NCI-H510A treated with DMSO at 0.1 percent for 48 hours (cell line): ENCODE measurements at regions not wholly inside any gene's neighbourhood (a gene's known extent, or its start where the extent isn't known, plus 50 kb on each side); places are given as distances from the start of the nearest gene placed in this dataset.

Experiments
- DNase-seq: peaks from one replicate; lab custom pipeline; 2025; lab: John Stamatoyannopoulos, UW

- no peak for DNase-seq
Measured at GRCh38 chr14:97210202-97210601, 413.0 kb downstream of the VRK1 start.

DNA sequence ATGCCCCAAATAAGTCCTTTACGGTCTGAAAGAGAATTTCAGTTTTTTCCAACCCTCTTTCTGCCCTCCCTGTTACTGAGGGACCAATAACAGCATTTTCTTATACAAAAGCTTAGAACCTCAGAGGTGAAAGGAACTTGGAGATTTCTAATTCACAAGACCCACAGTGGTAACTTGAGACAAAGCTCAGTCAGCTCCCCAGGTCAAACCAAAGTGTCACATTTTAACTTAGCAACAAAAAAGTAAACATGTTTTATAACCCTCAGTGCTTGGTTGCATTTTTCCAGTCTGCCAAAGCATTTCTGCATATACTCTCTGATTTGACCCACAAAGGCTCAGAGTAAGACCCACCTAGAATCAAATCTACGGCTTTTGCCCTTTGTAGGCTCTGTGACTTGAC is 415.2 kb downstream of the VRK1 start:
- no peak for DNase-seq

DNA sequence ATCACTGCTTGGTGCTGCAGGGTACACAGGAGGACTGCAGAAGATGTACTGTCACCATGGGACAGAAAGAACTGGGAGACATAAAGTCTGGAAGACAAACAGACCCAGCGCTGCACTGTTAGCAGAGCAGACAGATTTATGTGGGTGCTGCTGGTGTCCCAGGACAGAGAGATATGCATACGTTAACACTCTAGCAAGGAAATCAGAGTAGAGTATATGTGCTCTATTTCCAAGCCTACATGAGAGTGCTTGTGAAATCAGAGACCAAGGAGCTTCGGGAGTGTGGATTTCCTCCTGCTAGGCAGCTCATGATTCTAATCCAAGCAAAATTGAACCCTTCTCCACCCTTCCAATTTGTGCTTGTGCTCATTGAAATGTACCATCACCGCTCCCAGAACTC is 416.5 kb downstream of the VRK1 start:
- DNase-seq: no peak

GRCh38 chr14:97215263-97215969 is 418.2 kb downstream of the VRK1 start:
- DNase-seq: no peak

DNA sequence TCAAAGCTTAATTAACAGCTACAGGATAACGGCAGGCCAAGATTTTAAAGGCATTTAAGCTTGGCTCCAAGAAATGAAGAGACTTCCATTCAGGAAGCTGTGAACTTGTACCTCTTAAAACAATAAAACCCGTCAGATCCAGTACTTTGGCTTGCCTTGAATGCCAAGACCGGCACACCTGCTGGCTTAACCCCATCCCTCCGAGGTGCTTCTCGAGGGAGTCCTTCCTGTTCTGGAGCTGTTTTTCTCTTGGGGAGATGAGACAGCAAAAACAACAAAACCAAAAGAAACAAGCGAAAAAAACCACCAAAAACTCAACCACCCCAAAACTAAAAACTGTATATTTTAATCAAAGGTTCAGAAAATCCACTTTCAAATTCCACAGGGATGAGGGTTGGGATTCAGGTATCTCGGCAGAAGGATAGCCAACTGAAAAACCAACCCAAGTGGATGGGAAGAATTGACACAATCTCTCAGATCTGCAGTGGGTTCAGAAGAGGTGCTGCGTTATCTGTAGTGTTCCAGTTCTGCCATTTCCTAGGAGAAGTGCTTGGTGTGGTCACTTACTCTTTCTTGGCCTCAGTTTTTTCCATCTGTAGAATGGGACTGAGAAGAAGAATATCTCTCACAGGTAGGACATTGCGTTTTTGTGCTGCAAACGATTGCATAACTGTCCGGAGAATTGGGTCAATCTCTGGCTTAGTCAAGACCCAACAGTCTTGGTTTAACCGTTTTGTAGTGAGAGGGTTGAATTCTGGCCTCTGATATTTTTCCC is 420.1 kb downstream of the VRK1 start:
- no peak for DNase-seq

DNA sequence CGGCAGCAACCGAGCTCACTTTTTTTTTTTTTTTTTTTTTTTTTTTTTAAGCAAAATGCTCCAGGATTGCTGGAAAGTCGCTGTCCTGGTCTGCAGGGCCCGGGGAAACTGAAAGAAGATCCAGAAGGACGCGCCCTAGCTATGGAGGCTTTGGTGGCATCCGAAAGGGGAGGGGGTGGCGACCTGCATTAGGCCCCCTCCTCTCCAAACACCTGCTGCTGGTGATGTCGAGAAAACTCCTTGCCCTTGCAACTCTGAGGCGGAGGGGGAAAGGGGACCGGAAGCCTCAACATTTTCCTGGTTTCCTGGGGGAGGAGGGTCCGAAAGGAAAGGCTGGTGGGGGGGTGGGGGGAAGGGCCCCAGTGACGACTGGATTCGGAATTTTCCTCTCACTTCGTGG is 421.1 kb downstream of the VRK1 start:
- no peak for DNase-seq

DNA sequence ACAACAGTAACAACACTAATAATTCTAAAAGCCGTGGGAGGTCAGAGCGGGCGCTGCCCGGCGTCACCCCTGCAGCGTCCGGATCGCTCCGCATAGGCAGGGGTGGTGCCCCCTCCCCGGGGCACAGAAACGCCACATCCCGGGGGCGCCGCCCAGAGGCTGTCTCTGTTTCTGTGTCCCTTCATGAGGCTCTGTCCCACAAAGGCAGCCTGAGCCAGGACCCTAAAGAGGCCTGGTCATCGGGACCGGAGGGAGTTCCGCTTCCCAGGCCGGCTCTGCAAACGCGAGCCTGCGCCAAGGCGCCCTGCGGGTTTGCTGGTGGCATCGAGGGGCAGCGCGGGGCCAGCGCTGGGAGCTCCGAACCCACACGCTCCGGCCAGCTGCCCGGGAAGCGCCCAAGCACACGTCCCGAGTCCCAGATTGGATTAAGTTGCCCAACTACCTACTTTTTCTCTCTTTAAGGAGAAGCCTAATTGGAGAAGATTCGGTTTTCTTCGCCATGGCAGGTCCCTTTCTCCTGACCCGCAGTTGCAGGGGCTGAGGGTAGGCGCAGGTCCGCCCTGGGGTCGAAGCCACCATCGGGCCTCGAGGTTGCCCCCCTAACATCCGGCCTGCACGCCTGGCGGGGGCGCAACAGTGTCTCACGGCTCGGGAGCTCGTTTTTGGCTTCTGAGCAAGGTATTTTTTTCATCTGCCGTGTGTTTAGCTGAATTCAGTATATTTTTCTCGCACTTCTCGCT is 421.7 kb downstream of the VRK1 start:
- no peak for DNase-seq

DNA sequence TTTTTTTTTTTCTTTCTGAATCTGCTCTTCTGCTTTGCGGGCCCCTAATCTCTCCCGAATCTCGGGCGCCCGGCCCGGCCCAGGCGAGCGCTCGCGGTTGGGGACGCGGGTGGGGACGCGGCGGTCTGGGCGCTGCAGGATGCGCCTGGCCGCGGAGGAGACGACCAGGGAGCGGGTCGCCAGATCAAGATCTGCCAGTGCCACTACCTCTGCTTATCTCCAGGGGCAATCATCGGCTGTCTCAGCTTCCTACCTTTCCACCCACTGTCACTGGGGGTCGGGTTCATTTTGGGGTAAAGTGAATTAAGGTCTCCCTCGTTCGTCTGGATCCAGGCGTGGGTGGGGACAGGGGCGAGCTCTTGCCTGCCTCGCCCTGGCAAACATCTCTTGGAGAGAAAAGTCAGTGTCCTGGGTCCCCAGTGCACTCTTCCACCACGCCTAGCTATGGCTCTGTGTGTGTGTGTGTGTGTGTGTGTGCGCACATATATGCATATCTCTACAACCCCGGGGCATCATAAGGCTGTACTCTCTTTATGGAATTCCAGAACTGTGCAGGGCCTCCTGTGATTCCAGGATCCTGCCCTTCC is 422.3 kb downstream of the VRK1 start:
- DNase-seq: no peak

DNA sequence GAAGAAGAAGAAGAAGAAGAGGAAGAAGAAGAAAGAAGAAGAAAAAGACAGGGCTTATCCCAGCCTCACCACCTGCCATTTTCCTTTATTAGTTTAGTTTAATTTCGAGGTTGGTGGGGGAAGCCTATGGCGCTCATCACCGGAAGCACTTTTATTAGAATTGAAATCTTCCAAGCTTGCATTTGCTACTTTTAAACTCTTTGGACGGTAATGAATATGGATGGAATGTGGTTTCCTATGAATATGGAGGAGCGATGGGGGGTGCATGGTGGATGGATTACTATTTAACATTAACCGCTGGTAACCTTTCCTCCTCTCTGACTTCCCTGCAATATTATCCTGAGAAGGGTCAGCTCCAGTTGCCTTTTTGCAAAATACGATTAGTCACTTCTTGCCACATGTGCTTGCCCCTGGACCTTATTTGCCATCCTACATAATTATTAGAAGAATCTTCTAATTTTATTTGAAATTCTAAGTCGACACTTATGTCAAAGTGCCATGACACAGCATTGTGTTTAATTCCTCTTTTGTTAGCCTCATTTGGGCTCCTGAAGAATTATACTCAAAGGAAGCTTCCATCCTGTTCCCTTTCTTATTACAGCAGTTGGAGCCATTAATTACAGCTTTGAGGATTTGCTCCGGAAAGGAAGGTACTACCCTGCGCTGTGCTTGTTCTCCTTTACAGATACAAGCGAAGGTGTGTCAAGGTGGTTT is 424.5 kb downstream of the VRK1 start:
- DNase-seq: no peak

DNA sequence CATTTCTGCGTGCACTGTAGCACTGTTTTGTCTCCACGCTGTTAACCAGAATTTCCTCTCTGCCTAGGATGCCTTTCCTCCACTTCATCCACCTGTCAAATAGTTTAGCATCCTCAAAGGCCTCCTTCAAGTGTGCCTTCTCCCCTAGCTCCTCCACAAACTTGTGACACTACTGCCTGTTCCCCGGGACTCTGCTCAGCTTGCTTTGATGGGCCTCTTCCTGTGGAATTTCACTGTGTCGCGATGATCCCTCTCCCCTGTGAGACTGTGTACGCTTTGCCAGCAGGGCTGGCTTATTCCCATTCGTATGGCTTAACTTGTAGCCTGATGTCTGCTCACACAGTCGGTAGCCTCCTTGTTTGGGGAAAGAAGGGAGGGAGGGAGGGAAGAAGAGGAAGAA is 426.8 kb downstream of the VRK1 start:
- DNase-seq: no peak

DNA sequence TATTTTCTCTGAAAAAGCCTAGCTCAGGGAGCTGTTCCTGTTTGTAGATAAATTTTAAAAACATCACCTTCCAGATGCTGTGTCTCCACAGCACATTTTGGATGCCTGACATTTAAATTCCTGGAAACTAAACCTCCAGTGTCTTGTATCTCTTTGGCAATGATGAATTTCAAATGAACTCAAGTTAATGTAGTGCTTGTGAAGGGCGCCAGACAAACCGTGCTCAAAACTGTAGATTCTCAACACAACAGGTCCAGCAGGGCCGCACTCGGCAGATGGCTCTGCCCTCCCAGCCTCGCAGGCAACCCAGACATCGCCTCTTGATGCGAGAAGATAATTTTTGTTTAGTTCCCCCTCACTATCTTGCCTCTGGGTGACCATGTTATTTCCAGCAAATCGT is 432.9 kb downstream of the VRK1 start:
- DNase-seq: no peak

GRCh38 chr14:97233319-97233985 is 436.3 kb downstream of the VRK1 start:
- no peak for DNase-seq

DNA sequence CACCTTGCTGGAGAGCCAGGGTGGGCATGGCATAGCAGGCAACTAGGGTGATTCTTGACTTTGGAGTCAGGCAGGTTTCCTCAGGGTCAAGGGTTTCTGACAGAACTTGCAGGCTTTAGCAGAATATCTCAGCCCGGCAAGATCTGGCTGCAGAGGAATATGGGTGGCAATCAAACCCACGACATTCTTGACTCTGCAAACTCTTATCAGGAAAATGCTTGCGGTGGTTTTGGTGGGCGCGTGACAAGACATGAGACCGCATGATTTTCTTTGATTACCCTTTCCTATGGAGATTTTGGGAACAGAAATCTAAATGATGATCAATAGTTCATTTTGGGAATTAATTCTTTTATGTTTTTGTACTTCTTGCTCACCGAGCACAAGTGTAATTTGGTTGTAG is 449.5 kb downstream of the VRK1 start:
- DNase-seq: no peak

- no peak for DNase-seq
Measured at GRCh38 chr14:97248973-97249372, 451.8 kb downstream of the VRK1 start.

- no peak for DNase-seq
Measured at GRCh38 chr14:97250931-97251330, 453.7 kb downstream of the VRK1 start.

- no peak for DNase-seq
Measured at GRCh38 chr14:97251491-97252155, 454.4 kb downstream of the VRK1 start.

GRCh38 chr14:97253756-97254155 is 456.6 kb downstream of the VRK1 start:
- no peak for DNase-seq

GRCh38 chr14:97262336-97262735 is 465.2 kb downstream of the VRK1 start:
- no peak for DNase-seq

GRCh38 chr14:97264516-97265230 is 467.5 kb downstream of the VRK1 start:
- DNase-seq: no peak

DNA sequence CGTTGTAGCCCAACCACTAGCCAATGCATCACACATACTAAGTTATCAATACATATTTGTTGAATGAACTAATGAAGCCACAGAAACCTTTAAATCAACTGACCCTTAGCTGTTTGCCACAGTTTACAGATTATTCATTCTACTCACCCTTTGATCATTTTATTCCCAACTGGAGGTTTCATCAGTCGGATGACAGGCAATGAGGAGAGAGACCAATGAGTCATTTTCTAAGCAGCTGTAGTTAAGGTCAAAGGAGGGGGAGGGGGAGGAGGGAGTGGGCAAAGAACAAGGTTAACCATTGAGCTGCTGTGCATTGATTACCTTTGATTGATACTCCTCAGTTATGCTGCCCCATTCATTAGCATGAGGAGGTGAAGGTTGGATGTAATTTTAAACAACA is 469.5 kb downstream of the VRK1 start:
- DNase-seq: no peak
